HG03045 (cell line): ENCODE measurements at regions not wholly inside any gene's neighbourhood (a gene's known extent, or its start where the extent isn't known, plus 50 kb on each side); places are given as distances from the start of the nearest gene placed in this dataset.
"Not testable (repeated sequence)": the region's sequence is repeated elsewhere in the genome, so short reads cannot be mapped to it uniquely, and the experiment has no call there.

Experiments used
- ATAC-seq: cut with Tn5 transposase; IDR thresholded peaks from one replicate; pipeline ENCODE4 v1.9.1; 2021; ENCODE audit warnings: mild to moderate bottlenecking, moderate library complexity; ENCODE audit not compliant: unreplicated experiment

- no peak for ATAC-seq
Observed at GRCh38 chr2:64910972-64911433, 78.2 kb upstream of the SLC1A4 start.

GRCh38 chr2:64913357-64913869, 75.8 kb upstream of the SLC1A4 start:
- ATAC-seq = no peak

GRCh38 chr2:64914247-64914646, 75.0 kb upstream of the SLC1A4 start:
- no peak for ATAC-seq

GRCh38 chr2:64914735-64915509, 74.3 kb upstream of the SLC1A4 start:
- ATAC-seq = peak; percentile 56

GRCh38 chr2:64915510-64915900, 73.7 kb upstream of the SLC1A4 start:
- no peak for ATAC-seq

DNA sequence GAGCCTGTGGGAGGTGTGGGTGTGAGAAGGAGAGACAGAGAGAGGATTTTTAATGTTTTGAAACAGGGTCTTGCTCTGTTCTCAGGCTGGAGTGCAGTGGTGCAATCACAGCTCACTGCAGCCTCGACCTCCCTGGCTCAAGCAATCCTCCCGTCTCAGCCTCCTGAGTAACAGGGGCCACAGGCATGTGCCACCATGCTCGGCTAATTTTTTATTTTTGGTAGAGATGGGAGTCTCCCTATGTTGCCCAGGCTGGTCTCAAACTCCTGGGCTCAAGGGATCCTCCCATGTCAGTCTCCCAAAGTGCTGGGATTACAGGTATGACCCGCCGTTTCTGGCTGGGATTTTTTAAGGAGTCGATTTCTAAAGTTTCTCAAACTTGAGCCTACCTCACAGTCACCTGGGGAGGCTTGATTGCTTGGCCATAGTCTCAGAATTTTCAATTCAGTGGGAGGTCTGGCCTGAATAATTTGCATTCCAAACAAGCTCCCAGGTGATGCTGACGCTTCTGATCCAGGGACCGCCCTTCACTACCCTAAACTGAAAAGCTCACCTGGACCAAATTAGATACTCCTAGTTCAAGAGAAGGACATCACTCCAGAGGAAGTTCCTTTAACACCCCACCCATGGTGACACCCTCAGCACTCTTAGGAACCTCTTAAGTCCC, 70.8 kb upstream of the SLC1A4 start:
- no peak for ATAC-seq

DNA sequence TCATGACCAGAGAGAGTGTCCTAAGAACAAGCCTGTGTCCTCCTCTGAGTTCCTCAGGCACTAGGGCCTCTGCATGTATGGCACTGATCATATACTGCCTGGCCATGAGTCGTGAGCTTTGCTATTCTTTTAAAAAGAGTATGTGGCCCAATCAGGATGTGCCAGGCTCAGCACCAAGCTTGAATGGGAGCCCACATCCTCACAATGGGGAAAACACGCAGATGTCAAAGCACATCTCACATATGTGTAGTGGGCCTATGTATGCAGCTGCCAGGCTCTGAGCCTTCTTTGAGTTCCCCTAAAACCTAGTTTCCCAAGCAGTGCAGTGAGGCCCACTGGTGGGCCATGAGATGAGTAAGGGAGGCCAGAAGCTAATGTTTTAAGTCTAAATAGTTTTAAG, 69.9 kb upstream of the SLC1A4 start:
- no peak for ATAC-seq

GRCh38 chr2:64922482-64923384, 66.5 kb upstream of the SLC1A4 start:
- ATAC-seq = no peak

GRCh38 chr2:64923385-64923710, 65.9 kb upstream of the SLC1A4 start:
- no peak for ATAC-seq

GRCh38 chr2:64924170-64924934, 64.8 kb upstream of the SLC1A4 start:
- no peak for ATAC-seq

- not testable (repeated sequence) for ATAC-seq
Observed at GRCh38 chr2:64925930-64926722, 63.1 kb upstream of the SLC1A4 start.

- ATAC-seq = no peak
Observed at GRCh38 chr2:64928813-64929212, 60.4 kb upstream of the SLC1A4 start.

DNA sequence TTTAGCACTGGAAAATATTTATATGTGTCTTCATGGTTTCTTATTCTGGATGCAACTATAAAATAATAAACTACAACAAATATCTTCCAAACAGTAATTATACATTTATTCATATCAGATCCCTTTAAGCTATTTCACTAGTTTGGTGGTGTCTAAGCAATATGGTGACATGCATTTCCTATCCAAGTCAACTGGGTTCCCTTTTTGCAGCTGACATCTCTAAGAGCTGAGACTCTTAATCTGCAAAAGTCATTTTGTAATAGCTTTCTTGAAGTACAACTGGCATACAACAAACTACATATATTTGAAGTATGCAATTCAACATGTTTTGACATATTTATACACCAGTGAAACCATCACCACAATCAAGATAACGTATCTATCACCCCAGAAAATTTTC, 59.9 kb upstream of the SLC1A4 start:
- ATAC-seq = no peak

- ATAC-seq = no peak
Observed at GRCh38 chr2:64930258-64930671, 58.9 kb upstream of the SLC1A4 start.

DNA sequence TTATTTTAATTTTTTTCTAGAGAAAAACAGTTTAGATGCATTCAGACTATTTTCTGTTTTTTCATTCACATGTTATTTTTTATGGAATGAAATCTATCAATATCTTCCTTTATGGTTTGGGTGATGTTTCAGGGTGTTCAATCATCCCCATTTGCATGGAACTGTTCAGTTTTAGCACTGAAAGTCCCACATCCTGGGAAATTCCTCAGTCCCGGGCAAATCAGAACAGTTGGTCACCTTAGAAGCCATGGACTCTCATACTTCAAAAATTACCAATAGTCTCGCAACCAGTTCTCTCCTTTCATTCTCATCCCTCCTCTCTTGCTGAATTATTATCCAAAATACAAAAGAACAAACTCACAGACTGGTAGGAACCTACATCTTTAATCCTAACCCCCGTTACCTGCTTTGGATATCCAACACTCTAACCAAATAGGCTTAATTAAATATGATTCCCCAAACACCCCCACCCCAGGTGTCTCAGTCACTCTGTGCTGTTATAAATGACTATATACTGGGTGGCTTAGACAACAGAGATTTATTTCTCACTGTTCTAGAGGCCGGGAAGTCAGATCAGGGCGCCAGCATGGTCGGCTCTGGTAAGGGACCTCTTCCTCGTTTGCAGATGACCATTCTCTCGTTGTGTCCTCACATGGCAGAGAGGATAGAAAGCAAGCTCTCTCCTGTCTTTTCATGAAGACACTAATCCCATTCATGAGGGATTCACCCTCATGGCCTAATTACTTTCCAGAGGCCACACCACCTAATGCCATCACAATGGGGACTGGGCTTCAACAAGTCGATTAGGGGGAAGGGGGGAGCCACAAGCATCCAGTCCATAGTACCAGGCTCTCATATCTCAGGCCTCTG, 57.7 kb upstream of the SLC1A4 start:
- no peak for ATAC-seq

DNA sequence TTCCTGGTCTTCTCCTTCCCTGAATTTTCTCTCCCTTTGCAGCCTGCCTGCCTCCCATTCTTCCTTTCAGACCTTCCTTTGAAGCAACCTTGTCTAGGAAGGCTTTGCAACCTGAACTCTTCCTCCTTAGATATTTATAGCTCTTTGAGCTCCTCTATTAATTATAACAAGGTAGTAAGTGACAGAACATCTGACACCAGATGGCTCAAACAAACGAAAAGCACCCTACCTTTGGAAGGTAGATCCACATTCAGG, 57.2 kb upstream of the SLC1A4 start:
- ATAC-seq = no peak

GRCh38 chr2:64932371-64933216, 56.6 kb upstream of the SLC1A4 start:
- peak; percentile 85 for ATAC-seq

- ATAC-seq = no peak
Observed at GRCh38 chr2:64934530-64934929, 54.7 kb upstream of the SLC1A4 start.
